Lung (tissue), 11 donors: ENCODE measurements at regions not wholly inside any gene's neighbourhood (a gene's known extent, or its start where the extent isn't known, plus 50 kb on each side); places are given as distances from the start of the nearest gene placed in this dataset.

Experiments
- ATAC-seq: fragments of 200-7000 bp; cut with Tn5 transposase; one replicate; pipeline ENCODE4 v1.9.1; 2020; ENCODE audit warnings: moderate number of reproducible peaks; ENCODE audit not compliant: insufficient read depth, low FRiP score
- DNase-seq, 3 donors: peaks; one replicate each; pipeline ENCODE4 v3.0.0-alpha.2; 2013 to 2017
- H3K27ac ChIP-seq, 2 donors: one replicate each; pipeline ENCODE4 v1.5.1; 2013; ENCODE audit warnings: mild to moderate bottlenecking in 2 of 2, moderate library complexity in 2 of 2, control low read depth in 1 of 2, inconsistent platforms in 1 of 2, low read depth in 1 of 2, low read length in 1 of 2
- H3K27me3 ChIP-seq, 3 donors: one replicate each; pipeline ENCODE4 v1.5.1; 2013; ENCODE audit warnings: low read length in 2 of 3; ENCODE audit not compliant: control insufficient read depth in 3 of 3, insufficient read depth in 3 of 3
- H3K36me3 ChIP-seq, 4 donors: one replicate each; pipeline ENCODE4 v1.5.1; 2013; ENCODE audit warnings: low read length in 4 of 4, mild to moderate bottlenecking in 1 of 4, moderate library complexity in 1 of 4; ENCODE audit not compliant: control insufficient read depth in 4 of 4, insufficient read depth in 4 of 4
- H3K4me1 ChIP-seq, 5 donors: one replicate each; pipeline ENCODE4 v1.5.1; 2013; ENCODE audit warnings: low read length in 5 of 5, mild to moderate bottlenecking in 2 of 5, moderate library complexity in 1 of 5; ENCODE audit not compliant: control insufficient read depth in 5 of 5, insufficient read depth in 5 of 5
- H3K4me3 ChIP-seq: one replicate; pipeline ENCODE4 v1.5.1; 2013; ENCODE audit warnings: mild to moderate bottlenecking, control low read depth, moderate library complexity
- H3K9ac ChIP-seq, 2 donors: one replicate each; pipeline ENCODE4 v1.5.1; 2013; ENCODE audit warnings: low read length in 2 of 2, control low read depth in 1 of 2; ENCODE audit not compliant: insufficient read depth in 1 of 2
- H3K9me3 ChIP-seq, 4 donors: one replicate each; pipeline ENCODE4 v1.5.1; 2013; ENCODE audit warnings: low read length in 3 of 4, mild to moderate bottlenecking in 1 of 4, moderate library complexity in 1 of 4; ENCODE audit not compliant: control insufficient read depth in 4 of 4, insufficient read depth in 3 of 4
- WGBS, 2 donors: extraction: QIAGEN DNeasy Blood & Tissue Kit; methylation state at CpG; one replicate each; pipeline ENCODE4 v1.1.7; 2013; 5-methylcytosine and 5-hydroxymethylcytosine counted together
- TF ChIP-seq, protein P1 (sequence below): IDR thresholded peaks from 2 replicates; pipeline ENCODE4 v1.5.1; 2012; ENCODE audit warnings: mild to moderate bottlenecking; ENCODE audit errors: control extremely low read depth, extremely low read depth
- donor health status: control.
- donor health status: control.
- donor health status: Bipolar disorder and iron deficiency.
- donor health status: healthy.
- donor health status: DM: yes; HTN: yes; CAD: no.

DNA sequence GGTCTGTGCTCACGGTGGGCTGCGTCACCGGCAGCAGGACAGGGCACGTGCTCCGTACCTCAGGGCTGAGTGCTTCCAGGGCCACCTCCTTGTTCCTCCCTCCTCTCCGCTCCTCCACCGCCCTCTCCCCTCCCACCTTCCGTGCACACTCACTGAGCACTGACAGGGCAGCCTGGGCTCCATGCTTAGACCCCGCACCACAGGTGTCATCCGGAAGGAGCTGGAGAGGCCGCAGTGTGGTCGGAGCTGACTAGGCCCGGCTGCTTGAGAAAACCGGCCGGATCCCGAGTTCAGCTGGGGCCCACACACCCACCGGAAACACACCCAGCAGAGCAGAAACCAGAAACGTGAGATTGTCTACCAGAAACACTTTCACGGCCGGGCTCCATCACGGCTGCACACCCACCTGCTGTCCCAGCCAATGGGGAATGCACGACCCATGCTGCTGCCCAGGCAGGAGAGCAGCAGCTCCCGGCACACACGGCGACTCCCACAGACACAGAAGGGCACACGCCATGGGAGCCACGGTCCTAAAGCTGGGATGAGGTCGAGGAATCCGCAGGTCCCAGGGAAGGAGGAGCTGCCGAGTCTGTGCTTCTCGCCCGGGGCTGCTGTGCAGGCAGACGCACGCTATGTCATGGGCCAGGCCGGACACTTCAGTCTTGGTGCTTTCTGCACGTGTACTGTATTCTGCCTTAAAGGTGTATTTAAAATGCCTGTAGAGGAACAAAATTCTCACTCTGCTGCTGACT, 55.0 kb upstream of the ZNF469 start:
- TF ChIP-seq, protein P1, sequence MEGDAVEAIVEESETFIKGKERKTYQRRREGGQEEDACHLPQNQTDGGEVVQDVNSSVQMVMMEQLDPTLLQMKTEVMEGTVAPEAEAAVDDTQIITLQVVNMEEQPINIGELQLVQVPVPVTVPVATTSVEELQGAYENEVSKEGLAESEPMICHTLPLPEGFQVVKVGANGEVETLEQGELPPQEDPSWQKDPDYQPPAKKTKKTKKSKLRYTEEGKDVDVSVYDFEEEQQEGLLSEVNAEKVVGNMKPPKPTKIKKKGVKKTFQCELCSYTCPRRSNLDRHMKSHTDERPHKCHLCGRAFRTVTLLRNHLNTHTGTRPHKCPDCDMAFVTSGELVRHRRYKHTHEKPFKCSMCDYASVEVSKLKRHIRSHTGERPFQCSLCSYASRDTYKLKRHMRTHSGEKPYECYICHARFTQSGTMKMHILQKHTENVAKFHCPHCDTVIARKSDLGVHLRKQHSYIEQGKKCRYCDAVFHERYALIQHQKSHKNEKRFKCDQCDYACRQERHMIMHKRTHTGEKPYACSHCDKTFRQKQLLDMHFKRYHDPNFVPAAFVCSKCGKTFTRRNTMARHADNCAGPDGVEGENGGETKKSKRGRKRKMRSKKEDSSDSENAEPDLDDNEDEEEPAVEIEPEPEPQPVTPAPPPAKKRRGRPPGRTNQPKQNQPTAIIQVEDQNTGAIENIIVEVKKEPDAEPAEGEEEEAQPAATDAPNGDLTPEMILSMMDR: no peak
- peaks cover 0 to 4% (median under 1%) of the 10 kb centered on the region in 4 donors for H3K9me3 ChIP-seq
- no peaks in the 10 kb centered on the region for H3K36me3 ChIP-seq
- H3K27ac ChIP-seq: no peak overlapping the region
- H3K27me3 ChIP-seq: no peaks in the 10 kb centered on the region
- H3K4me3 ChIP-seq: no peak overlapping the region
- no peak overlapping the region for H3K9ac ChIP-seq
- WGBS, 2 donors: 83 to 94% methylated on average over 36 of the region's 36 CpGs
- no peak for DNase-seq
- ATAC-seq: no peak
- peaks cover 0 to 1% (median 0%) of the 10 kb centered on the region in 5 donors for H3K4me1 ChIP-seq

DNA sequence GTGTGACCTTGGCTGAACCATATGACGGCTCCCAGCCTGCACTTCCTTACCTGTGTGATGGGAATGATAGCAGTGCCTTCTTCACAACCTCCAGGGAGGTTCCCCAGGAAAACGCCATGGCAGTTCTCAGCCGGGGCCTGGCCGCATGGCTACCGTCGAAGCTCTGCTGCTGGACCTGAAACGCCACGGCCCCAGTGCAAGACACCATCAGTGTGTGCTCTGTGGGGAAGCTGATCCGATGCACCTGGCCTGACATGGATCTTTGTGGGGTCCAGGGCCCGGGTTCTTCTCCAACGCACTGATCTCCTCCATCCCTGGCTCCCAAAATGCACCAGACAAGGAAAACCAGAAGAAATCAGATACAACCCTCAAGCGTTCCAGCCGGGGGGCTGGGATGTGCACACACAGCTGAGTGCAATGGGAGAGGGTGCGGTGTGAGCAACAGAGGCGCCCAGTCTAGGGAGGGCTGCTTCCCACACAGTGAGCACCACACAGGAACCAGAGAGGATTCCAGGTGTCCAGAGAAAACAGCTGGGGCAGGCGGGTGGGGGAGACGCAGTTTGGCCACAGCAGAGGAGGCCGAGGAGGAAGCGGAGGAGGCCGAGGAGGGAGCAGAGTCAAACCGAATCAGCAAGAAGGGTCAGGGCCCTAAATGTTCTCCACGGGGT, 54.3 kb upstream of the ZNF469 start:
- ATAC-seq (no peak), DNase-seq (no peak)
- Histone ChIP-seq H3K9me3 (peaks cover 0 to 4% (median under 1%) of the 10 kb centered on the region in 4 donors), H3K4me1 (peaks cover 0 to 4% (median 0%) of the 10 kb centered on the region in 5 donors), H3K4me3 (no peak overlapping the region), H3K36me3 (no peaks in the 10 kb centered on the region), H3K27ac (no peak overlapping the region), H3K9ac (no peak overlapping the region), H3K27me3 (no peaks in the 10 kb centered on the region)
- TF ChIP-seq, protein P1: no peak
- 87 to 90% methylated on average over 22 of the region's 22 CpGs for WGBS, 2 donors

DNA sequence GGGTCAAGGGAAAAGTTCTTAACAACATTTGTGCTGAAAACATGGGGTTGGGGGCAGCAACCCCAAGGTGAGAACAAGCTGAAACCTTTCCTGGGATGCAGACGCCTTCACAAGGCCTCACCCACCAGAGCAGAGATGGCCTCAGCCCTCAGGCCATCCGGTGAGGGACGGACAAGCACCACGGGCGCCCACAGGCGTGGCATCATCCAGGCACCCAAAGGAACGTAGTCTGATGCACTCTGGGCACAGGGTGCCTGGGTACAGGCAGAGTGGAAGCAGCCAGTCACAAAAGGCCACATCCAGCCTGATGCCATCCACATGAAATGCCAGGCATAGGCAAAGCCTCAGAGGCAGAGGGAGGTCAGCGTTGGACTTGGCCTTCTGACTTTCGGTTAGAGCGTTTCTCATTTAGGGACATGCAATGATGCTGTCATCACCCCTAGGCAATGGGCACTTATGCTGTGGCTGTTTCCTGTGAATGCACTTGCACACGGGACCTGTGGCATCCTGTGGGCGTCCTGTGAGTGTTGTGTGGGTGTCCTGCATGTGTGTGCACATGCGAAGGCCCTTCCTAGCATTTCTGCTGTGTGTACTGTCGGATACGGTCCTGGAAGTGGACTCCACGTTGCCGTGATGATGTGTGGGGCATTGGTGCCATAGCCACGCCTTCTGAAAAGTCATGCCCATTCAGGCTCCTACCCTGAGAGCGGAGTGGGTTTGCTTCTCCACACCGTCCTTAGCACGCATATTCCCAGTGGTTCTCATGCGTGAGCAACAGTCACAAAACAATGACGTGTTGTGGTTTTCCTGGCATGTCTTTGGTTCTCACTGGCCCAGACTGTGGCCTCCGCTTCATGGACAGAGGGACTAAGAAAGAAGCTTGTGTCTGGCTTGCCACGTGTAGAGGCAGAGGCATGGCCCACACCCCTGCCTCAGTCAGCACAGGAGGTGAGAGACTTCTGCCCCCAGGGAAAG, 52.7 kb upstream of the ZNF469 start:
- Histone ChIP-seq H3K4me3 (no peak overlapping the region), H3K36me3 (no peaks in the 10 kb centered on the region), H3K9ac (no peak overlapping the region), H3K4me1 (peaks cover 0 to 4% (median 0%) of the 10 kb centered on the region in 5 donors), H3K9me3 (peaks cover 0 to 4% (median under 1%) of the 10 kb centered on the region in 4 donors), H3K27ac (no peak overlapping the region), H3K27me3 (no peaks in the 10 kb centered on the region)
- ATAC-seq (no peak), DNase-seq (no peak)
- WGBS, 2 donors: 84 to 86% methylated on average over 25 of the region's 25 CpGs
- TF ChIP-seq, protein P1: no peak
